Fibroblast of skin of left biceps (primary cell): ENCODE measurements at regions not wholly inside any gene's neighbourhood (a gene's known extent, or its start where the extent isn't known, plus 50 kb on each side); places are given as distances from the start of the nearest gene placed in this dataset.

Experiments
- DNase-seq, 2 experiments: peaks; one replicate each; pipeline ENCODE4 v3.0.0-alpha.2; 2013; ENCODE audit warnings: low read depth in 2 of 2

GRCh38 chr17:70872103-70872502, 702.8 kb downstream of the KCNJ2 start:
- no peak for DNase-seq

- no peak for DNase-seq
Observed at GRCh38 chr17:70875729-70876310, 706.5 kb downstream of the KCNJ2 start.

- DNase-seq = no peak
Observed at GRCh38 chr17:70878879-70879278, 709.5 kb downstream of the KCNJ2 start.

GRCh38 chr17:70879401-70879800, 710.1 kb downstream of the KCNJ2 start:
- no peak for DNase-seq

GRCh38 chr17:70881093-70881492, 711.8 kb downstream of the KCNJ2 start:
- DNase-seq = no peak

GRCh38 chr17:70882504-70882903, 713.2 kb downstream of the KCNJ2 start:
- no peak for DNase-seq

- DNase-seq = no peak
Observed at GRCh38 chr17:70886648-70887047, 717.3 kb downstream of the KCNJ2 start.

GRCh38 chr17:70888324-70888723, 719.0 kb downstream of the KCNJ2 start:
- no peak for DNase-seq

GRCh38 chr17:70891306-70891705, 722.0 kb downstream of the KCNJ2 start:
- DNase-seq = peak; percentile 27 to 45

GRCh38 chr17:70892527-70892926, 723.2 kb downstream of the KCNJ2 start:
- no peak for DNase-seq

- no peak for DNase-seq
Observed at GRCh38 chr17:70896843-70897242, 727.5 kb downstream of the KCNJ2 start.

GRCh38 chr17:70897446-70897845, 728.1 kb downstream of the KCNJ2 start:
- DNase-seq = no peak

- DNase-seq = no peak
Observed at GRCh38 chr17:70901870-70902269, 732.5 kb downstream of the KCNJ2 start.

- DNase-seq = peak; percentile 77 to 83
Observed at GRCh38 chr17:70905796-70906195, 736.5 kb downstream of the KCNJ2 start.

- no peak for DNase-seq
Observed at GRCh38 chr17:70906808-70907207, 737.5 kb downstream of the KCNJ2 start.

GRCh38 chr17:70912716-70913485, 743.6 kb downstream of the KCNJ2 start:
- DNase-seq = no peak

- DNase-seq = no peak
Observed at GRCh38 chr17:70916469-70916868, 747.1 kb downstream of the KCNJ2 start.

GRCh38 chr17:70919241-70919640, 749.9 kb downstream of the KCNJ2 start:
- DNase-seq = no peak

GRCh38 chr17:70920416-70920815, 751.1 kb downstream of the KCNJ2 start:
- no peak for DNase-seq

GRCh38 chr17:70922268-70922667, 752.9 kb downstream of the KCNJ2 start:
- DNase-seq = no peak

GRCh38 chr17:70924776-70925175, 755.4 kb downstream of the KCNJ2 start:
- no peak for DNase-seq

GRCh38 chr17:70929226-70929625, 759.9 kb downstream of the KCNJ2 start:
- DNase-seq = no peak

- no peak for DNase-seq
Observed at GRCh38 chr17:70934231-70934630, 764.9 kb downstream of the KCNJ2 start.

GRCh38 chr17:70934835-70935234, 765.5 kb downstream of the KCNJ2 start:
- DNase-seq = no peak
